ENCODE measurements at regions not wholly inside any gene's neighbourhood (a gene's known extent, or its start where the extent isn't known, plus 50 kb on each side); places are given as distances from the start of the nearest gene placed in this dataset.
"Not testable (repeated sequence)": the region's sequence is repeated elsewhere in the genome, so short reads cannot be mapped to it uniquely, and the experiment has no call there.

- H3K27ac Mint-ChIP-seq = no peak overlapping the region
- no peak for DNase-seq (ENCODE audit: low spot score)
- H3K4me1 Mint-ChIP-seq (ENCODE audit: low read depth) = no peaks in the 10 kb centered on the region
- H3K27me3 Mint-ChIP-seq (ENCODE audit: low read depth) = no peaks in the 10 kb centered on the region
- no peaks in the 10 kb centered on the region for H3K9me3 Mint-ChIP-seq
- intact Hi-C loops (cut with micrococcal nuclease) = no loop called here
- H3K36me3 Mint-ChIP-seq (ENCODE audit: low read depth) = no peaks in the 10 kb centered on the region
- no peak overlapping the region for H3K4me3 Mint-ChIP-seq (ENCODE audit: low read depth)
Observed at GRCh38 chr7:85703251-85704010, 516.6 kb upstream of the SEMA3D start.

DNA sequence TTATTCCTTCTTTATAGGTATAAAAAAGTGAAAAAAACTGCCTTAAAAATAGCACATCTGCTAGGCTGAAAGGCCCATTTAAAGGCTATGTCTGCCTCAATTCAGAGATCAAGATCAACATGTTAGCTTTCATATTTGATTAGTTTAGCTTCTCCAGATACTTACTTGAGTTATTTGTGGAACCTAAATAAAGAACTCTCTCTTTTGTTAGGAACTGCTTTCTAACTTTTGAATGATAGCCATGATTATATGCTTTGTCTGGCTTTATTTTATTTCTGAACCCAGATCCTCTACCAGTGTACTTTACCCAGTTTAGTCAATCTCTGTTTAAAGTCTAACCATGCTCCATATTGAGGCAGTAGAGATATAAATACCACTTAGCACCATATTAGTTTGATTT is 515.5 kb upstream of the SEMA3D start:
- Mint-ChIP-seq H3K9me3 (no peaks in the 10 kb centered on the region), H3K27ac (no peak overlapping the region), H3K4me3 (ENCODE audit: low read depth) (no peak overlapping the region), H3K36me3 (ENCODE audit: low read depth) (no peaks in the 10 kb centered on the region), H3K4me1 (ENCODE audit: low read depth) (no peaks in the 10 kb centered on the region), H3K27me3 (ENCODE audit: low read depth) (no peaks in the 10 kb centered on the region)
- no peak for DNase-seq (ENCODE audit: low spot score)
- intact Hi-C loops (cut with micrococcal nuclease) = no loop called here

GRCh38 chr7:85699482-85699881 is 512.6 kb upstream of the SEMA3D start:
- Mint-ChIP-seq H3K27me3 (ENCODE audit: low read depth) (no peaks in the 10 kb centered on the region), H3K27ac (no peak overlapping the region), H3K4me3 (ENCODE audit: low read depth) (no peak overlapping the region), H3K9me3 (no peaks in the 10 kb centered on the region), H3K4me1 (ENCODE audit: low read depth) (no peaks in the 10 kb centered on the region), H3K36me3 (ENCODE audit: low read depth) (no peaks in the 10 kb centered on the region)
- no peak for DNase-seq (ENCODE audit: low spot score)
- intact Hi-C loops (cut with micrococcal nuclease) = no loop called here

DNA sequence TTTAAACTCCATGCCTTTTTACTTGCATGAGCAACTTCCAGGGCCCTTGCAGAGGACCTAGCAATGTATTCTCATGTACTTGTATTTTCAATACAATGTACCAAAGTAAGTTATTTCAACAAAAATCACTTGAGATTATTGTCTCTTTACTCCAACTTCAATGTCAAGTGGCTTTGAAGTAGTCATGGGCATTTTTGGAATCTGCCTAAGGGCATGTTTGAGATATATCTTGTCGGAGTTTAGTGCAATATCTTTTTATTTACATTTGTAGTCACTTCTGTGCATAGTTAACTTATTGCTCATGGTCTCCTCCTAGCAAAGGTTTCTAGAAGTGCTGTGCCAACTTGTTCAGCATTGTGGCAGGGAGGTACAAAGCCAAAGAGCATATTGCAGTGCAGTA is 508.7 kb upstream of the SEMA3D start:
- Mint-ChIP-seq H3K9me3 (no peaks in the 10 kb centered on the region), H3K4me3 (ENCODE audit: low read depth) (no peak overlapping the region), H3K36me3 (ENCODE audit: low read depth) (no peaks in the 10 kb centered on the region), H3K4me1 (ENCODE audit: low read depth) (no peaks in the 10 kb centered on the region), H3K27me3 (ENCODE audit: low read depth) (no peaks in the 10 kb centered on the region), H3K27ac (no peak overlapping the region)
- intact Hi-C loops (cut with micrococcal nuclease) = no loop called here
- no peak for DNase-seq (ENCODE audit: low spot score)

DNA sequence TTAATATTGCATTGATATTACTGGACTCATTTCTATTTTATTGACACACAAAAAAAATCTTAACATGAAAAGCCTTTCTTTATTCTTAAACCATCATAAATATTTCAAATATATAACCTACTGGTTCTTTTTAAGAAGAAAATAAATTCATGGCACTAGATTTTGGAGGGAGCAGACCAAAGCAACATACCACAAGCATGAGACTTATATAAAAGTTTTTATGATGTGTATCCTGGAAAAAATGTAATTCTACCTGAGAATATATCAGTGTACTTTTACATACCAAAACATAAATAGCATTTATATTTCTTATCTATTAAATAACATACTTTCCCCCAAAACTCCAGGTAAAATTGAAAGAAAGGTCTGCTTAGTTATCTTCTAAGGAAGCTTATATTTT is 508.2 kb upstream of the SEMA3D start:
- Mint-ChIP-seq H3K9me3 (no peaks in the 10 kb centered on the region), H3K36me3 (ENCODE audit: low read depth) (no peaks in the 10 kb centered on the region), H3K4me1 (ENCODE audit: low read depth) (no peaks in the 10 kb centered on the region), H3K27me3 (ENCODE audit: low read depth) (no peaks in the 10 kb centered on the region), H3K27ac (no peak overlapping the region), H3K4me3 (ENCODE audit: low read depth) (no peak overlapping the region)
- DNase-seq (ENCODE audit: low spot score) = no peak
- intact Hi-C loops (cut with micrococcal nuclease) = no loop called here

DNA sequence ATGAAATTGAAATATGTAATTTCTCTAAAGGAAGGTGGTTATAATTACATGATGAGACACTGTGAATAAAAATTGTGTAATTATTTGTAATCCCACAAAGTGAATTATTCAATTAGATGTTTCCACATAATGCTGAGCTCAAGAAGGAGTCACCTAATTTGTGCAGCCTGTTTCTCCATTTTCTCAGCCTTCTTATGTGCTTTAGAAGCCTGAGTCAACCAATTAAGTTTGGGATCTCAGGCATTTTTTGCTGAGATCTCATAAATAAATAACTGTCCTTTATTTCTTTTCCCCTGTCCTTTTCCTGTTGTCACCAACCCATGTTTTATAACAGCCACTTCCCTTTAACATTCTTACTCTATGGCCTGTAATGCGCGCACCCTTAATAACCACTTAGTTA is 506.5 kb upstream of the SEMA3D start:
- Mint-ChIP-seq H3K4me3 (ENCODE audit: low read depth) (no peak overlapping the region), H3K4me1 (ENCODE audit: low read depth) (no peaks in the 10 kb centered on the region), H3K27ac (no peak overlapping the region), H3K36me3 (ENCODE audit: low read depth) (no peaks in the 10 kb centered on the region), H3K27me3 (ENCODE audit: low read depth) (no peaks in the 10 kb centered on the region), H3K9me3 (peaks cover 5% of the 10 kb centered on the region)
- intact Hi-C loops (cut with micrococcal nuclease) = no loop called here
- DNase-seq (ENCODE audit: low spot score) = no peak

- intact Hi-C loops (cut with micrococcal nuclease) = no loop called here
Observed at GRCh38 chr7:85688712-85689111, 501.9 kb upstream of the SEMA3D start.

DNA sequence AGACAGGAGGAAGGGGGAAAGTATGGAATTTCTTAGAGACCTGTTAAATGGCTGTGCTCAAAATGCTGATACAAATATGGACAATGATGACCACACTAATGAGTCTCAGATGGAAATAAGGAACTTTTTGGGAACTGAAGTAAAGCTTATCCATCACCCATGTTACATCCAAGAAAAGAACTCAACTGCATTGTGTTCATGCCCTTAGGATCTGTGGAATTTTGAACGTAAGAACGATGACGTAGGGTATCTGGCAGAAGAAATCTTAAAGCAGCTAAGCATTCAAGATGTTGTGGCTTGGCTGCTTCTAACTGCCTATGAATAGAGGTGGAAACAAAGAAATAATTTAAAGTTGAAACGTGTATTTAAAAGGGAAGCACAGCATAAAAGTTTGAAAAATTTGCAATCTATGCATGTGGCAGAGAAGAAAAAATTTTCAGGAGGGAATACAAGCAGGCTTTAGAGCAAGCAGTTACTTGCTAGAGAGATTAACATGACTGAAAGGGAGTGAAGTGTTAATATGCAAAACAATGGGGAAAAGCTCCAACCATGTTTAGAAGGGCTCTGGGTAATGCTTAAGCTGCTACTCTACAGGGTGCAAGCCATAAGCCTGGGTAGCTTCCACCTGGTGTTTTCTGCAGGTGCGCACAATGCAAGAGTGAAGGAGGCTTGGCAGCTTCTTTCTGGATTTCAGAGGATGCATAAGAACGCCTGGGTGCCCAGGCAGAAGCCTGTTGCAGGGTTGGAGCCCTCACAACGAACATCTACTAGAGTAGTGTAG is 499.7 kb upstream of the SEMA3D start:
- H3K4me3 Mint-ChIP-seq (ENCODE audit: low read depth) = no peak overlapping the region
- no peak for DNase-seq (ENCODE audit: low spot score)
- H3K4me1 Mint-ChIP-seq (ENCODE audit: low read depth) = no peaks in the 10 kb centered on the region
- H3K9me3 Mint-ChIP-seq = peaks cover 30% of the 10 kb centered on the region
- H3K27ac Mint-ChIP-seq = no peak overlapping the region
- H3K36me3 Mint-ChIP-seq (ENCODE audit: low read depth) = no peaks in the 10 kb centered on the region
- no peaks in the 10 kb centered on the region for H3K27me3 Mint-ChIP-seq (ENCODE audit: low read depth)
- intact Hi-C loops (cut with micrococcal nuclease) = no loop called here

More at GRCh38 chr7:85688712-85689111, 501.9 kb upstream of the SEMA3D start:
- Mint-ChIP-seq H3K4me3 (ENCODE audit: low read depth) (no peak overlapping the region), H3K4me1 (ENCODE audit: low read depth) (no peaks in the 10 kb centered on the region), H3K9me3 (peaks cover 26% of the 10 kb centered on the region), H3K27ac (no peak overlapping the region), H3K36me3 (ENCODE audit: low read depth) (no peaks in the 10 kb centered on the region), H3K27me3 (ENCODE audit: low read depth) (no peaks in the 10 kb centered on the region)
- DNase-seq (ENCODE audit: low spot score) = no peak

DNA sequence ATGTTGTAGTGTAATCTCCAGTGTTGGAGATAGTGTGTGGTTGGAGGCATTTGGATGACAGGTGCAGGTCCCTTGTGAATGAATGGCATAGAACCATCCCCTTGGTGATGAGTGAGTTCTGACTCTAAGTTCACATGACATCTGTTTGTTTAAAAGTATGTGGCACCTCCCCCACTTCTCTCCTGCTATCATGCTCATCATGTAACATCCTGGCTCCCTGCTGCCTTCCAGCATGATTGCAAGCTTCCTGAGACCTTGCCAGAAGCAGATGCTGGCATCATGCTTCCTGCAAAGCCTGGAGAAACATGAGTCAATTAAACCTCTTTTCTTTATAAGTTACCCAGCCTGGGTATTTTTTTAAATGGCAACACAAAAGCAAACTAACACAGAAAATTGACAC is 499.0 kb upstream of the SEMA3D start:
- H3K36me3 Mint-ChIP-seq (ENCODE audit: low read depth) = no peaks in the 10 kb centered on the region
- H3K4me1 Mint-ChIP-seq (ENCODE audit: low read depth) = no peaks in the 10 kb centered on the region
- no peak for DNase-seq (ENCODE audit: low spot score)
- intact Hi-C loops (cut with micrococcal nuclease) = no loop called here
- peaks cover 30% of the 10 kb centered on the region for H3K9me3 Mint-ChIP-seq
- no peak overlapping the region for H3K4me3 Mint-ChIP-seq (ENCODE audit: low read depth)
- no peaks in the 10 kb centered on the region for H3K27me3 Mint-ChIP-seq (ENCODE audit: low read depth)
- no peak overlapping the region for H3K27ac Mint-ChIP-seq

DNA sequence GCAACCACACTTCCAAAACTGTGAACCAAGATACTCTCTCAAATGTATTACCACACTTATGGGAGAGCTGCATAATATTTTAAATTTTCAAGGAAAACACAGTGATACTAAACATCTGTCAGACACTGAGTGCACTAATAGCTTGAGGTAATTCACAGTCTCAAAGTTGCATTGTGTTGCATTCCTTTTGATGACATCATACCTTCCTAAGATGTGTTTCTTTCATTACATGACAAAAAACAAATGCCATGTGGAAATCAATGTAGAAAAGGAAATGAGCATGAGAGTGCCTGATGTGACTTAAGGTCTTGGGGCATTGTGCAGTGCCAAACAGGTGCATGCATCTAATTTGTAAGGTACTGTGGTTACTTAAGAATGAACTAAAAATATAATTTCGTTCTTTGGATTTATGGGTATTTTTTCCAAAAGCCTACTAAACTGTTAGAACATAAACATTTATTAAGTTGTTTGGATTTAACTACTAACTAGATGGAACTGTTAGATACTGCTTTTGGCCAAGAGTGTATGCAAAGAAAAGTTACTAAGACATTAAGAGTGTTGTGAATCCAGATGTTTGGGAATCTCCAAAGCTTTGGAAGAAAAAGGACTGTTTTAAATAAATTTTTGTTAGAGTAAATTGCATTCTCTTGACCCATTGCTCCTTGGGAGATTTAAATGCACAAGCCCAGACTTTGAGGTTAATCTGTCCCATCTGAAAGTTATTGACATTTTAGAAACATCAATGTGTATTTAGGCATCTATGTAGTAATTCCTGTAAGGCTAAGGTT is 496.2 kb upstream of the SEMA3D start:
- Mint-ChIP-seq H3K27ac (no peak overlapping the region), H3K36me3 (ENCODE audit: low read depth) (no peaks in the 10 kb centered on the region), H3K4me1 (ENCODE audit: low read depth) (no peaks in the 10 kb centered on the region), H3K4me3 (ENCODE audit: low read depth) (no peak overlapping the region), H3K27me3 (ENCODE audit: low read depth) (no peaks in the 10 kb centered on the region), H3K9me3 (peaks cover 35% of the 10 kb centered on the region)
- no peak for DNase-seq (ENCODE audit: low spot score)
- intact Hi-C loops (cut with micrococcal nuclease) = no loop called here

DNA sequence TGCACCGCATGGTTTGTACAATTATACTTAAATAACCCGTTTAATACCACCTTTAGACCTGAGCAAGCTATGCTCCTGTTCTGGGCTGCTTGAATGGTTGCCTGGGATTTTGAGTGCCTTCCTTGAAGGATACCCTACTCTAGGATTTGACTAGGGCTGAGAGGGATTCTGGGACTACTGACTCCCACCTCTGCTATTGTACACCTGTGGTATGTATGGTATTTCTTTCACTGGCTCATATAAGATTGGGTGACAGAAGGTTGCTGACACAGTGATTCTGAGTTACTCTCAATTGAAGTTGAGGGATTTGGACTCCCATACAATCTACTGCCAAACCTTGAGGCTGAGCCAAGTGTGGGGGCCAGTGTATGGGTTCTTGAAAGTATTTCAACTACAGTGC is 494.4 kb upstream of the SEMA3D start:
- peaks cover 36% of the 10 kb centered on the region for H3K9me3 Mint-ChIP-seq
- H3K27me3 Mint-ChIP-seq (ENCODE audit: low read depth) = no peaks in the 10 kb centered on the region
- no peak overlapping the region for H3K27ac Mint-ChIP-seq
- H3K4me3 Mint-ChIP-seq (ENCODE audit: low read depth) = no peak overlapping the region
- no peaks in the 10 kb centered on the region for H3K4me1 Mint-ChIP-seq (ENCODE audit: low read depth)
- H3K36me3 Mint-ChIP-seq (ENCODE audit: low read depth) = no peaks in the 10 kb centered on the region
- no peak for DNase-seq (ENCODE audit: low spot score)
- intact Hi-C loops (cut with micrococcal nuclease) = no loop called here

DNA sequence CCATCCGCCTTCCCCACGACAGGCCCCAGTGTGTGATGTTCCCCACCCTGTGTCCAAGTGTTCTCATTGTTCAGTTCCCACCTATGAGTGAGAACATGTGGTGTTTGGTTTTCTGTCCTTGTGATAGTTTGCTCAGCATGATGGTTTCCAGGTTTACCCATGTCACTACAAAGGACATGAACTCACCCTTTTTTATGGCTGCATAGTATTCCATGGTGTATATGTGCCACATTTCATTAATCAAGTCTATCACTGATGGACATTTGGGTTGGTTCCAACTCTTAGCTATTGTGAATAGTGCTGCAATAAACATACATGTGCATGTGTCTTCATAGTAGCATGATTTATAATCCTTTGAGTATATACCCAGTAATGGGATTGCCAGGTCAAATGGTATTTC is 488.2 kb upstream of the SEMA3D start:
- H3K27me3 Mint-ChIP-seq (ENCODE audit: low read depth); intact Hi-C loops (cut with micrococcal nuclease): not testable (repeated sequence)
- peaks cover 18% of the 10 kb centered on the region for H3K9me3 Mint-ChIP-seq

DNA sequence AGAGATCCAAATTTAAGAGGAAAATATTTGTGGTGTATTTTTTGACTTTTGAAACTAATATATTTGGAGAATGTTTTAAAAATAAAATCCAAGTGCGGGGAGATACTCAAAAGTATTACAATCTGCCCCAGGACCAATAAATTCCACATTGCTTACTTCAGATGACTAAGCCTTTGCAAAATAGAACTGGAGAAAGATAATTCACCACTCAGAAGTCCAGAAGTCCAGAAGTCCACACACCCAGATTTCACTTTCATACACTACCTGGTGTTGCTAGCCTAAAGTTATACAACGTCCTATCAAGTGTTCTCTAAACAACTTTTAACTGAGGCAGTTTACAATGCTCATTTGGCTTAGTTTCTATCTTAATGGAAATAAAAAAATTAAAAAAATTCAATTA is 487.0 kb upstream of the SEMA3D start:
- H3K36me3 Mint-ChIP-seq (ENCODE audit: low read depth) = no peaks in the 10 kb centered on the region
- H3K9me3 Mint-ChIP-seq = peaks cover 13% of the 10 kb centered on the region
- intact Hi-C loops (cut with micrococcal nuclease) = no loop called here
- no peaks in the 10 kb centered on the region for H3K4me1 Mint-ChIP-seq (ENCODE audit: low read depth)
- no peak overlapping the region for H3K4me3 Mint-ChIP-seq (ENCODE audit: low read depth)
- H3K27ac Mint-ChIP-seq = no peak overlapping the region
- no peak for DNase-seq (ENCODE audit: low spot score)
- H3K27me3 Mint-ChIP-seq (ENCODE audit: low read depth) = no peaks in the 10 kb centered on the region

More for the DNA sequence above, 488.2 kb upstream of the SEMA3D start:
- H3K36me3 Mint-ChIP-seq (ENCODE audit: low read depth); H3K4me3 Mint-ChIP-seq (ENCODE audit: low read depth); H3K4me1 Mint-ChIP-seq (ENCODE audit: low read depth); H3K27ac Mint-ChIP-seq; DNase-seq (ENCODE audit: low spot score): not testable (repeated sequence)

Measured in activated T-helper 2 cell treated with anti-CD3 and anti-CD28 coated beads, Interferon-gamma antibody, Interleukin-2, Interleukin-4, amounts not matched to agents 10 μg/mL and 5 μg/mL and 100 μg/mL, durations not matched to agents 14 hours and 24 hours and 36 hours (primary cell).